NCI-H2196 treated with DMSO at 0.1 percent for 48 hours (cell line): ENCODE measurements at regions not wholly inside any gene's neighbourhood (a gene's known extent, or its start where the extent isn't known, plus 50 kb on each side); places are given as distances from the start of the nearest gene placed in this dataset.
"Not testable (repeated sequence)": the region's sequence is repeated elsewhere in the genome, so short reads cannot be mapped to it uniquely, and the experiment has no call there.

ENCODE experiments used
- DNase-seq: peaks from one replicate; lab custom pipeline; 2025; ENCODE audit not compliant: unreplicated experiment; lab: John Stamatoyannopoulos, UW

DNA sequence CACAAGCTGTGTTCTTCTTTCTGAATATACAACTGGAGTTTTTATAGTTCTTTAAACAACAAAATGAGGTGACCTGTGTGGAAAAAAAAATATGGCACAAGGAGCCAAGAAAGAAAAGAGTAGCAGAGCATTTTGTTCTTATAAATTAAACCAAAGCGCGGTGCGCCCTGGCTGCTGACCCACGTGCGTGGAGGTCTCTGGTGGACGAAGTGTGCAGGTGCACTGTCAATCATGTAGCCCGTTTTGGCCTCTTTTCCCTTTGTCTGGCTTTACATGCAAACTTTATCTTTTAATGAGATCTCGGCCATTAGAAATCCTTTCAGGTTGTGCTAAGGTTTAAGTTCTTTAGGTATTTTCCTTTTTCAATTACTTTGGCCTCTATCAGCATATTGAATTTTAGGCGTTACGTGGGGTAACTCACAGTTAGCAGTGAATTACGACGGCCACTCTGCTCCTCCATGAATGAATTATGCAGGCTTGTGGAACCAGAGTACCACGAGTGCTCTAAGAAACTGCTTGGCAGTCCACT, 443.9 kb upstream of the SLC10A2 start:
- no peak for DNase-seq

DNA sequence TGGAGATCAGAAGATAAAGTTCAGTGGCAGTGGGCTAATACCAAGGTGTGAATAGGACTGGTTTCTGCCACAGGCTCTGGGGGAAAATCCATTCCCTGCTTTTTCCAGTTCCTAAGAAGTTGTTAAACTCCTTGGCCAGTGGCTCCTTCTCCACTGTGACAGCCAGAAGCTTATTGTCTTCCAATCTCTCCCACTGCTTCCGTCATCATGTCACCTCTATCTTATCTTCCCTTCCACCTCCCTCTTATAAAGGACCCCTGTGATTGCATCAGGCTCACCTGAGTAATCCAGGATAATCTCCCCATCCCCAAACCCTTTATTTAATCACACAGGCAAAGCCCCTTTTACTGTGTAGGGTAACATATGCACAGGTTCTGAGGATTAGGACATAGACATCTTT, 431.2 kb upstream of the SLC10A2 start:
- no peak for DNase-seq

DNA sequence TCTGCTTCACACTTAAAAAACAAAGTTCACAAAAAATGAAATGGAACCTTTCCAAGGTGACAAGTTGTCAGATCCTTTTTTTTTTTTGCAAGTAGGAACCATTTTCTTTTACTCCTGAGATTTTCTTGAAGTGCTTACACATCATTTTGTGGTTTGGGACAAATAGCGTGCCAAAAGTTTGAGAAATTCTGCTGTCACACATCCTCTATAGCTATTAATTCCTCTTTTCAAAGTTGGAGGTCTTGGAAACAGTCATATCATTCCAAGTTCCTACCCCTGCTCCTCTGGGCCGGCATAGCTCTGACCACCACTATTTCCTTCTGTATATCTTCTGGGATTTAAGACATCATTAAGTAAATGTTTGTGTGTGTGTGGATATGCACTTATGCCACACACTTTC, 421.6 kb upstream of the SLC10A2 start:
- no peak for DNase-seq

DNA sequence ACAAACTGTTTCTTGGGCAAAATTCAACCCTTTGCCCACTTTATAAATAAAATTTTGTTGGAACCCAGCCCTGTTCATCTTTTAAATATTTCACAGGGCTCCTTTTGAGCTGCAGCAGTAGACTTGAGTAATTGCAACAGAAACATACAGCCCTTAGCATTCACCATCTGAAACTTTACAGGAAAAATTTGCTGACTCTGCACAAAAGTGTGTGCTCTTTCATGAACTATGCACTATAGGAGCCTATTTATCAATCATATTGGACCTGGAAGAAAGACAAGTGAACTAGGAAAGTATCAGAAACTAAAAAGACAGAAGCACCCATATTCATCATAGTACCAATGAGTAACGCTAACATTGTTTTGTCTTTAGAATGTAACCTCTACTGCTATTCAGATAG, 406.9 kb upstream of the SLC10A2 start:
- DNase-seq: no peak

DNA sequence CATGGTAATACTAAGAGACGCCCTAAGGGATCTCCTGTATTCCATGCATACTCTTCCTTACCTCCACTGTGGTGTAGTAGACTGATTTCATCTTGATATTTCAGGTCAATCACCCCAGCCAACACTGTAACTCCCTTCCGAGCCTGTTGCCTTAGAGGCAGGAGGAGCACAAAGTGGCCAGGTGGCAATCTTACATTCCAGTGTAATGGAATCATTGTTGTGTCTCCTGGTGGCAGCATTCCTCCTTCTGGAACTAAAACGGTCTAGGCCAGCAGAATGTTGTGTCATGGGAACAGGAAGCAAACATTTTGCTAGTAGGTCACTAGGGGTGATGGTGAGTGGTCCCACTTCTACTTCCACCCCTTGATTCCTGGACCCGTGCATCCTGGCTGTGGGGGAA, 405.7 kb upstream of the SLC10A2 start:
- DNase-seq: no peak

DNA sequence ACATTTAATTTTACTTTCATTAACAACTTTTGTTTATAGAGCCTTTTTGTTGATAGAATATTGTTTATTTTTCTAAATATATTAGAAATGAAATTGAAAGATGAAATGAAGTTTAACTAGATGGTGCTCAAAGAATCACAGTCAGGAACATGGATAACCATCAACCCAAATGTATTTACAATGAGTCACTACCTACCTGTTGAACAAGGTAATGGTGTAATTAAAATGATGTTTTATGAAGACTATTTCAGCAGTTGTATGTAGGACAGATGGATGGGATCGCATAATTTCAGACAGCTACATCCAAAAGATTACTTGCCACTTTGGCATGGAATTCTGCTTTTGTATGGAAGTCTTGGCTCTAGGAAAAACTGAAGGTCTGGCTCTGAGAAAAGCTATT, 403.6 kb upstream of the SLC10A2 start:
- no peak for DNase-seq

DNA sequence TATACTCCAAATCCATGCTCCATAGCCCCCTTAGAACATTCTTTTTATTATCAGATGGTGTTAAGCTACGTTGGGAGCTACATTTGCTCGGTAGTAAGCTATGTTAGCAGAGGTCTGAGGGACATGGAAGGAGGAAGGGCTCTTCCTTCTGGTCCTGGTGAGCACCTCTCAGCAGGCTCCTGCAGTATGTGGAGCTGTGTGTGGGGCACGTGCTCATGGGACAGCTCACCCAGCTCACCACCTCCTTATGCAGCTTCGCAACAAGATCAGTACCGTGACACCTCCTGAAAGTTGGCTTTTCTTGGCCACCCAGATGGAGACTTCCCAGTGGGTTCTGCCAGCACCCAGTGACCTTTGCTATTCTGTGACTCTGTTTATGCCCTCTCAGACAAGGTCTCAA, 400.5 kb upstream of the SLC10A2 start:
- DNase-seq: no peak

DNA sequence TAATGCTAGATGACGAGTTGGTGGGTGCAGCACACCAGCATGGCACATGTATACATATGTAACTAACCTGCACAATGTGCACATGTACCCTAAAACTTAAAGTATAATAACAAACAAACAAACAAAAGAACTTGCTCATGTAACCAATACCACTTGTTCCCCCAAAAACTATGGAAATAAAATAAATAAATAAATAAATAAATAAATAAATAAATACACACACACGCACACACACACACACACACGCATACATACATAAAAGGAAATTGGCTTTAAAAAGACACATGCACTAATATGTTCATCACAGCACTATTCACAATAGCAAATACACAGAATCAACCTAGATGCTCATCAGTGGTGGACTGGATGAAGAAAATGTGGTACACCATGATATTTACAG, 394.0 kb upstream of the SLC10A2 start:
- not testable (repeated sequence) for DNase-seq

DNA sequence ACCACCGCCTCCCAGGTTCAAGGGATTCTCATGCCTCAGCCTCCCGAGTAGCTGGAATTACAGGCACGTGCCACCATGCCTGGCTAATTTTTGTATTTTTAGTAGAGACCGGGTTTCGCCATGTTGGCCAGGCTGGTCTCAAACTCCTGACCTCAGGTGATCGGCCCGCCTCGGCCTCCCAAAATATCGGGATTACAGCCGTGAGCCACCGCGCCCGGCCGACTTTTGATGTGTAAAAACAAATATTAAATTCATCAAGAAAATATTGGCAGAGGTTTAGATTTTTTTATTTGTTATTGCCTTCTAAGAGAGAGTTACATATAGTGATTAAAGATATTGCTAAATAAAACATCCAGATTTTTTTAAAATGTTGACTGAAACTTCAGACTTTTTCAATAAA, 390.8 kb upstream of the SLC10A2 start:
- DNase-seq: not testable (repeated sequence)

DNA sequence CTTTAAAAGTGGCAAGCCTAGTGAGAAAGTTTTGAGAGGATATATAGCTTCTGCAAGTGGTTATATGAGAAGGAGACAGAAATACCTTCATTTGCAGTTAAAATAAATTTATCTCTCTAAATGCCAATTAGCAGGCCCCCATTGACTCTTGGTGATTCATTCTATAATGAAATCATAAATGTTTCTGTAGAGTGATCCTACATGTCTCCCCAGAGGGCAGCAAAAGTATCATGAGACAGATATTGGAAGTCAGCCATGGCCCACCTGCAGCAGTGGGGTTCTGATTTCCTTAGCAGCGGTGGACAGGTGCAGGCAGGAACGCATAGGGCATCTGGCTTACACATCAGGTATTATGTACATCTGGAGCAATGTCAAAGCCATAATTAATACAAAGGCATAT, 385.4 kb upstream of the SLC10A2 start:
- DNase-seq: no peak

DNA sequence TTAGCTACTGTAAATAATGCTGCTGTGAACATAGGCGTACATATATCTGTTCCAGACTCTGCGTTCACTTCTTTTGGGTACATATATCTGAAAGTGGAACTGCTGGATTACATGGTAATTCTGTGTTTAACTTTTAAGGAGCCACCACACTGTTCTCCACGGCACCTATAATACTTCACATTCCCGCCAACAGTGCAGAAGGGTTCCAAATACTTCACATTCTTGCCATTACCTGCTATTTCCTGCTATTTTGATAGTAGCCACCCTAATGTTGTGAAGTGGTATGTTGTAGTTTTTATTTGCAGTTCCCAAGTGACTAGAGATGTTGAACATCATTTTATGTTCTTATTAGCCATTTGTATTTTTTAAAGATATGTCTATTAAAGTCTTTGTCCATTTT, 377.4 kb upstream of the SLC10A2 start:
- no peak for DNase-seq

DNA sequence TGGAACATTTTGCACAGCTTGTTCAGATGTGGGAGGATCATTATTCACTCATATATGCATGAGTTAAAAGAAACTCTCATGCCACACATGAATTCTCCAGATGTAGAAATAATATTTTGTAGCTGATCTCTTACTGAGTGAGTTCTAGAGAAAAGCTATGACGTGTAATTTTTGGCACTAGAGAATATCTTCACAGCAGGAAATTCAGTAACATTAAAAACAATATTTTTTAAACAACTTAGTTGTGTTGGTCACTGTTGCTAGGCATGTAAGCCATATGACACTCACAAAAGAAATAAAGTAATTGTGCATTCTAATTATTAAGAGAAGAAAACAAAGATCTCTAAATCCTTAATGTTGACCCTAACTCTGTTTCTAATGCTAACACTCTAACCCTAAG, 371.4 kb upstream of the SLC10A2 start:
- DNase-seq: no peak

DNA sequence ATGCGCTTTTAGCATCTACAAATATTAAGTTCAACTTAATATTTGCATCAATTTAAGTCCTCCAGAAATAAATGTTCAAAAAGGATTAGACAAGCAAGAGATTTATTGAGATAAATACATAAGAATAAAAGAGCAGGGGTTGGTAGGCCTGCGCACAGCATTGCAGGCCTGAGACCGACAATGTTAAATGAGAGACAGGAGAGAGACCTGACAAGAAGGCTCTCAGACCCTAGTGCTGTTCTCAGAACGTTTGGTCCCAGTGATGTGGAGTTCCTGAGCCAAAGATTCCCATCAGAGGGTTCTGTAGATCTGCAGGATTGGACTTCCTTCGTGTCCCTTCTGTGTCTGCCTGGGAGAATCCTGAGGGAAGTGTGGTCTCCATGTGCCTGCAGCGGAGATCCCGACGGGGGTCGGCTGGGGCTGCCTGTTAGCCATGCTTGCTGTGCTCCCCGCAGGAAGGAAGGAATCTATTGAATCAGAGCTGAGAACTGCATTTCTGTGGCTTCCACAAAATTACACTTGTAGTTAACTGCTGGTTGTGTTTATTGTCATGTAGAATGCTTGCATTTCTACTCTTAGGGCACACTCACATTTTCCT, 369.9 kb upstream of the SLC10A2 start:
- DNase-seq: no peak

DNA sequence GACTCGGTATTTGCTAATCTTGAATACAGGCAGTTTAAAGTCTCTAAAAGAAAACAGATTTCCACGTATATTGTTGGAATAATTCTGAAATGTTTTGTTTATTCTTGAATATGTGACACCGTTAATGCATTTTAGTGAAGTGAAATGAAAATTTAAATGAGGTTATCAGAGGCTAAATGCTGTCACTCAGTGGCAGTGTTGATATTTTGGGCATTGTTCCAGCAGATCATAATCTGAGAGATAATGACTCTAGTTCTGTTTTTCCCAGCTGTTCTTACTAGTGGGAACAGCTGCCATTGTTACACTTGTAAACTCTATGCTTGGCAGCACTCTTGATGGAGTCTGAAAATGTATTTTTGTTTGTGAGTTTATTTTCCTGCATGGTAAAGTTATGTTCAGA, 365.6 kb upstream of the SLC10A2 start:
- no peak for DNase-seq

DNA sequence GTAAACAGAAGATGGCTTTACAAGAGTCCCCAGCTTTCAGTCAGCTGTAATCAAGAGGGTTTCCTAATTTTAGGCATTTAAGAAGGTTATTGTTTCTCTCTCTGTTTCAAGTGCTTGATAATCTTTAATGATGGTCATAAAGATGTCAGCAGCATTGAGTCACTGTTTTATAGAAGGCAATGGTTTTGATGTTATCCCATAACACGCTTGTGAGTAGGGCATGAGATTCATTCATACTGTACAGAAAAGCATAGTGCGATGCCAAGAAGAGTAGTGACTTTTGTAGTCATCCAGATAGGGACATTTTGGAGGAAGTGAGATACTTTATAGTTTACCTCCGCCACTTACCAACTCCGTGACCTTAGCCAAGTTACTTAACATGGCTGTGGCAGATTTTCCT, 364.2 kb upstream of the SLC10A2 start:
- DNase-seq: no peak

DNA sequence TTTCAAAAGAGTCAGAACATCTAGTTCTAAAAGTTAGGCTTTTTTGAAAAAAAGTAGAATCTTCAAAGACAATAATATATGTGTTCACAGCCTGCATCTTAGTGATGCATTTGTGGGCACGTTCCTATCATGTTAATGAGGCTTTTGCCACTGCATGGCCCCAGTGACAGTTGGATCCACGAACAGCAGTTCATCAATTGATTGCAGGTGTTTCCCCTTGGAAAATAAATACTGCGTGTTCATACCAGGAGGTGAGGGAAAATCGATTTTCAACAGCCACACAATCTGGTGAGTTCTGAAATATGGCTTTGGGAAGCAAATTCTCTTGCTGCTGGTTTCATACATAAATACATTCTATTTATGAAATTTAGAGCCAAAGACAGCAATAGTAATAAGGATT, 343.8 kb upstream of the SLC10A2 start:
- no peak for DNase-seq

DNA sequence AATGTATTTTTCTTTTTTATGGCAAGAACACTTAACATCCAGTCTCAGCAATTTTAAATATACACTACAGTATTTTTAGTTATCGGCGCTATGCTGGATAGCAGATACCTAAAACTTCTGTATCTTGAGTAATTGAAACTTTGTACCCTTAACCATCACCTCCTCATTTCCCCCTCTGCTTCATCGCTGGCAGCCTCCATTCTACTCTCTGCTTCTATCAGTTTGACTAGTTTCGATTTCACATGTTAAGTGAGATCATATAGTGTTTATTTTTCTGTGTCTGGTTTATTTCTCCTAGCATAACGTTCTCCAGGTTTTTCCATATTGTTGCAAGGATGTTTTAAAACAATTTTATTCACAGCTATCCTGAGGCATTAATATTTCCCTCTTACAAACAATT, 340.8 kb upstream of the SLC10A2 start:
- no peak for DNase-seq

DNA sequence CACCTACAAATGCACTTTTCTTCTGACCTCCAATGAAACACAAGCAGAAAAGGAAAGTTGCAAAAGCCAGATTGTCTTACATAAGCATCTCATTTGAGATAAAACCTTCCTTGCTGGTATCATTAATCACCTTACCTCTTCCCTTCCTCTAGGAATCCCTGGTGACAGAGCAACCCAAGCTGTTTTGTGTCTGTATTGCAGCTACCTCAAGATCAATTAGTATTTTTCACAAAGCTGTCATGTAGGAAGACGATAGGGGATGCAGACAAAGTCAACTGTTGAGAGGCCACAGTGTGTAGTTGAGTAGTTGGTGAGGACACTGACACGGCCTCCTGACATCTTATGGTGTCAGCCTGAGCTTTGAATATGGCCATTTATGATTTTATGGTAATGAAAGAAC, 339.1 kb upstream of the SLC10A2 start:
- DNase-seq: no peak

DNA sequence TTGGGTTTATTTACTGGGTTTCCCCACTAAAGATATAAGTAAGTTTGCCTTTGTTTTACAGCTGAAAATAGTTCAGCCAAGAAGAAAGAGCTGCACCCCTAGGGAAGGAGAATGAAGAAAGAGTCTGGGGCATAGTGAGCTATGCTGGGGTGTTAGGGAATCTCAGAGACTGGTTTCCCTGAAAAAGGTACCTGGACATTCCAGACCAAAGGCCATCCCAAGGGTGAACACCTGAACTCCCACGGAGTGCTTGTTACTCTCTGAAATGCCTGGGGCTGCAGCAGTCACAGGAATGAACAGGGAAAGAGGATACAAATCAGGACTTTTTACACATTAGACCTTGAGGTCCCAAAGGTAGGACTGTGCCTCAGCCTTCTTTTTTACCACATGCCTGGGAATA, 337.6 kb upstream of the SLC10A2 start:
- DNase-seq: no peak

DNA sequence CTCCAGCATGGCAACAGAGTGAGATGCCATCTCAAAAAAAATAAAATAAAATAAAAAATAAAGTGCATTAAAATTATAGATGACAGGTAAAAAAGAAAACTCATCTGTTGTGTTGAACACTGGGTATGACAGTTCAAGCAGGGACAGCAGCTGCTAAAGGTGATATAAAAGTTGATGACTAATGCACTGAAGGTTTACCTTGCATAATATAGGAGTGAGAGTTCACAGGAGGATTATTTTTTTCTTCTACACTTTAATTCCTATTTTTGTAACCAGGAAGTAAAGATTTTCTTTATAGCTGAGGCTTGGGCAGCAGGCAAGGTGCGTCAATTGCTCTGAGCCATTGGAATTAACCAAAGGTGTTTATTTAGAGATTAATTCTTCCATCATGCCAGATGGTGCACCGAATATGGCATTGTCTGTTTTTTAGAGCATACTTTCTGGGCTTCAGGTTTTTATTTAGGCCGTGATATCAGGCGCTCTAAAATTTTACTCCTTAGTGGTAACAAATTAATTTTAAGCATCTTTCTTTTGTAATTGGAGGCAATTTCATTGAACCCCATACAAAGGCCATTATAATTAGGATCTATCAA, 337.0 kb upstream of the SLC10A2 start:
- DNase-seq: no peak

DNA sequence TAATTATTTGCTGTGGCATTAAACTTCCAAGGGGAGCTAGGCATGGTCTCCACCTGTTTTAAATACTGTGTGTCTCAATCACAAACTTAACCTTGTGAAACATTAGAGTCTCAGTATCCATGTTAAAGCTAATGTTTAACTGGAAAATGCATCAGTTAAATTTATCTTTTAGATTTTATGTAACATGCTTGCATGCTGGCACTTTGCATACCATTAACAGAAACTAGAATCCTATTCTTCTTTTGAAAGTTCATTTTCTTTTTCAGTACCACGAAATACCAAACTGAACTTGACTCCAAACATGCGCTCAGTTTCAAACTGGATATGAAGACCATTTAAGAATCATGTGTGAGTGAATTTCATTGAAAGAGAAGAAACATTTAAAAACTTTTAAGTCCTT, 328.9 kb upstream of the SLC10A2 start:
- no peak for DNase-seq

DNA sequence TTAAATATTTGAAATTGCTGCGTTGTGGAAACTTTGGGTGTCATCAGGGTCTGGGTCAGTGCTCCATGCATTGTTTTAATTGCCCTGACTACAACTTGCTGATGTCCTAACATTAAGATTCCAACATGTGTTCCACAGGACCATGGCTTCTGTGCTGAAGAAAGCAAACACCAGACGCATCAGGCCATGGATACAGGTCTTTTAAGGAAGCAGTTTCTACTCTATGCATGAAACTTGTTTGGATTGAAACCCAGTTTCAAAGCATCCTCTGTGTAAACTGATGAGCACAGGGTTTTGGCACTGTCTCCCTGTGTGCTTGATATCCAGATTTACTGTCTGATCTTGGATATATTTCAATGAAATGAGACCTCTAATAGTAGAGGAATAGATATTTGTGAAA, 328.4 kb upstream of the SLC10A2 start:
- no peak for DNase-seq

DNA sequence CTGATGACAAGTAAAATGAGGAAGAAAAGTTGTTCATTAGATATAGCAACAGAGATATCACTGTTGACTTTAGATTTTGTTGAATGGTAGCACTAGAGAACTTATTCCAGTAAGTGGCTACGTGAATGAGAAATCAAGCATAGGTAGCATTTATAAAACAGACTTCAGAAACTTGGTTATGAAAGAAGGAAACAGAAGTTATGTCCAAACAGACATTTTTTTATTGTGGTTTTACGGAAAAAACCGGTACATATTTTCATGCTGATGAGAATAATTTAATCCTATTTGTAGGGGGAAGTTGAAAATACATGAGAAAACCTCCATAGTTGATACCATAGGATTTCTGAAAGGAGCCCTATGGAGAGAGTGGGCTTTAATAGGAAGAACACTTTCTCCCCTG, 325.7 kb upstream of the SLC10A2 start:
- no peak for DNase-seq
